GM10266 (cell line): ENCODE measurements at regions not wholly inside any gene's neighbourhood (a gene's known extent, or its start where the extent isn't known, plus 50 kb on each side); places are given as distances from the start of the nearest gene placed in this dataset.

Experiments
- DNase-seq: peaks from one replicate; pipeline ENCODE4 v3.0.0; 2012; ENCODE audit errors: extremely low spot score
- TF ChIP-seq, protein P1 (sequence below): IDR thresholded peaks from 2 replicates; pipeline ENCODE4 v1.5.1; 2012; ENCODE audit warnings: mild to moderate bottlenecking, low read depth; ENCODE audit not compliant: control insufficient read depth, insufficient read depth; ENCODE audit errors: missing control alignments

DNA sequence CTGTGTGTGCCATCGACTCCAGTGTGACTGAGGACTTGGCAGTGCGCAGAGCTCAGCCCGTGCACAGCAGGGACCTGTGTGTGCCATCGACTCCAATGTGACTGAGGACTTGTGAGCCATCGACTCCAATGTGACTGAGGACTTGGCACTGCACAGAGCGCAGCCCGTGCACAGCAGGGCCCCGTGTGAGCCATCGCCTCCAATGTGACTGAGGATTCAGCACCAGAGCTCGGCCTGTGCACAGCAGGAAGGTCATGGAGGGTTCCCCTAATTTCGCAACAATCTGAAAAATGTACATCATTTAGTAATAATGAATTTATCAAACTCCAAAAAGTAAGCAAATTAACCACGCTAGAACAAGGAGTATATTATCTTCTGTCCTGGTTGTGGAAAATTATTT is 348.3 kb upstream of the B3GAT1 start:
- TF ChIP-seq, protein P1, sequence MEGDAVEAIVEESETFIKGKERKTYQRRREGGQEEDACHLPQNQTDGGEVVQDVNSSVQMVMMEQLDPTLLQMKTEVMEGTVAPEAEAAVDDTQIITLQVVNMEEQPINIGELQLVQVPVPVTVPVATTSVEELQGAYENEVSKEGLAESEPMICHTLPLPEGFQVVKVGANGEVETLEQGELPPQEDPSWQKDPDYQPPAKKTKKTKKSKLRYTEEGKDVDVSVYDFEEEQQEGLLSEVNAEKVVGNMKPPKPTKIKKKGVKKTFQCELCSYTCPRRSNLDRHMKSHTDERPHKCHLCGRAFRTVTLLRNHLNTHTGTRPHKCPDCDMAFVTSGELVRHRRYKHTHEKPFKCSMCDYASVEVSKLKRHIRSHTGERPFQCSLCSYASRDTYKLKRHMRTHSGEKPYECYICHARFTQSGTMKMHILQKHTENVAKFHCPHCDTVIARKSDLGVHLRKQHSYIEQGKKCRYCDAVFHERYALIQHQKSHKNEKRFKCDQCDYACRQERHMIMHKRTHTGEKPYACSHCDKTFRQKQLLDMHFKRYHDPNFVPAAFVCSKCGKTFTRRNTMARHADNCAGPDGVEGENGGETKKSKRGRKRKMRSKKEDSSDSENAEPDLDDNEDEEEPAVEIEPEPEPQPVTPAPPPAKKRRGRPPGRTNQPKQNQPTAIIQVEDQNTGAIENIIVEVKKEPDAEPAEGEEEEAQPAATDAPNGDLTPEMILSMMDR, result no peak

GRCh38 chr11:134759855-134760254 is 347.8 kb upstream of the B3GAT1 start:
- TF ChIP-seq, protein P1, result no peak
- DNase-seq, result no peak

More for the DNA sequence above, 348.3 kb upstream of the B3GAT1 start:
- no peak for DNase-seq

DNA sequence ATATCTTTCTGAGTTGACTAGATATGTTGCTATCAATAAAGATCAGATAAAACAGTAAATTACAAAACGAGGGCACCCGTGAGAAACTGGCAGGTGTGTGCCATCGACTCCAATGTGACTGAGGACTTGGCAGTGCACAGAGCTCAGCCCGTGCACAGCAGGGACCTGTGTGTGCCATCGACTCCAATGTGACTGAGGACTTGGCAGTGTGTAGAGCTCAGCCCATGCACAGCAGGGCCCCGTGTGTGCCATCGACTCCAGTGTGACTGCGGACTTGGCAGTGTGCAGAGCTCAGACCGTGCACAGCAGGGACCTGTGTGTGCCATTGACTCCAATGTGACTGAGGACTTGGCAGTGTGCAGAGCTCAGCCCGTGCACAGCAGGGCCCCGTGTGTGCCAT is 347.2 kb upstream of the B3GAT1 start:
- TF ChIP-seq, protein P1, result no peak
- DNase-seq, result no peak

DNA sequence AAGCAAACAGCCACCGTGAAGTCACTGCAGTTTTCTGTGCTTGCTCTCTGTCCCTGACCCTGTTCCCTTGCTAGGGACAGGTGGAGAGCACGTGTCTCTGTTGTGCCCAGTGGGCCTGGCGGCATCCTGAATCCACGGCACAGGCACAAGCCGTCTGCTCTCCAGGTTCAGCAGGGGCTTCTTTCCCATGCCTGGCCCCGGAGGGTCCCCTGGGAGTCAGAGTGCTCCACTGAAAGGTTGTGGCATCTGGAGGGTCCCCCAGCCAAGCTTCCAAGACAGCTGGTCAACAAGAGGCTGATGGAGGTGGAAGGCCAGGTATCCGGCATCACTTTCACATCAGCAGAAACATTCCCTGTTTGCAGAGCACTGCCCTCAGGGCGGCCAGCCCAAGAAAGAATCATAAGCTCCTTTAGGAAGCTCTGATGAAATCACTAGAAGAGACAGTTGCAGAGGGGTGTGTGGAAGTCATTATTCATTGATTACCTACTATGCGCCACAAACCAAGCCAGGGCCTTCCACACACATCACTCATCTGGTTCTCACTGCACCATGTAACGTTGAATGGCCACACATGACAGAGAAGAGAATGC is 346.4 kb upstream of the B3GAT1 start:
- TF ChIP-seq, protein P1, result no peak
- no peak for DNase-seq

GRCh38 chr11:134757633-134758032 is 345.6 kb upstream of the B3GAT1 start:
- TF ChIP-seq, protein P1, result no peak
- no peak for DNase-seq

GRCh38 chr11:134756811-134757540 is 344.9 kb upstream of the B3GAT1 start:
- no peak for DNase-seq
- TF ChIP-seq, protein P1, result no peak

DNA sequence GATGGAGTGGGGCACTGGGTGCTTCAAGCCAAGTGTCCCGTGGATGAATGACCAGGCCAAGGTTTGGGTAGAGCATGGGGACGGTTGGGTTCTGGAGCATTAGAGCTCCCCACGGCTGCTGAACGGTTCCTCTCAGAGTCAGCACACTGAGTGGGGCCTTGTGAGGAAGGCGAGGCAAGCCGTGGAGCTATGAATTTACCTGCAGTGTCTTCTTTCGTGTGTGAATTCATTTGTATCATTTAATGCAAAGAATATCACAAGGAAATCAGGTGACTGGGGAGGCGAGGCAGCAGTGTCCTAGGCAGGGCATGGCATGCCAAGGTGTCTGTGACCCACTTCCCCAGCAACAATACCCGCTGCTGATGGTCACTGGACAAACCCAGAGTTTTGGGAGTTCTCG is 343.5 kb upstream of the B3GAT1 start:
- TF ChIP-seq, protein P1, result no peak
- DNase-seq, result peak; percentile 3
